Hindlimb muscle (tissue), 1 donor: ENCODE measurements at regions not wholly inside any gene's neighbourhood (a gene's known extent, or its start where the extent isn't known, plus 50 kb on each side); places are given as distances from the start of the nearest gene placed in this dataset.
A peak's percentile ranks its signal among the peaks of the same experiment; 100 is the strongest.
"Not testable (repeated sequence)": the region's sequence is repeated elsewhere in the genome, so short reads cannot be mapped to it uniquely, and the experiment has no call there.

ENCODE experiments used
- DNase-seq: peaks from one replicate; pipeline ENCODE4 v3.0.0-alpha.2; 2013

GRCh38 chr10:27388761-27389399 lies 115.2 kb upstream of the RAB18 start:
- no peak for DNase-seq

GRCh38 chr10:27383595-27384542 lies 120.2 kb upstream of the RAB18 start:
- no peak for DNase-seq

- DNase-seq = peak; percentile 54
Measured at GRCh38 chr10:27382176-27382575, 121.9 kb upstream of the RAB18 start.

GRCh38 chr10:27380929-27381358 lies 123.2 kb upstream of the RAB18 start:
- no peak for DNase-seq

GRCh38 chr10:27379041-27379440 lies 125.1 kb upstream of the RAB18 start:
- not testable (repeated sequence) for DNase-seq

- DNase-seq = no peak
Measured at GRCh38 chr10:27373566-27374160, 130.4 kb upstream of the RAB18 start.

- no peak for DNase-seq
Measured at GRCh38 chr10:27372095-27372494, 131.5 kb upstream of the ACBD5 start.

- not testable (repeated sequence) for DNase-seq
Measured at GRCh38 chr10:27371375-27371774, 130.8 kb upstream of the ACBD5 start.

GRCh38 chr10:27369880-27370279 lies 129.3 kb upstream of the ACBD5 start:
- no peak for DNase-seq

GRCh38 chr10:27368706-27369105 lies 128.1 kb upstream of the ACBD5 start:
- no peak for DNase-seq

- DNase-seq = no peak
Measured at GRCh38 chr10:27366769-27367168, 126.2 kb upstream of the ACBD5 start.

- no peak for DNase-seq
Measured at GRCh38 chr10:27364028-27364427, 123.4 kb upstream of the ACBD5 start.

- peak; percentile 56 for DNase-seq
Measured at GRCh38 chr10:27360581-27361172, 120.1 kb upstream of the ACBD5 start.

- DNase-seq = no peak
Measured at GRCh38 chr10:27359792-27360355, 119.3 kb upstream of the ACBD5 start.

GRCh38 chr10:27356738-27357137 lies 116.1 kb upstream of the ACBD5 start:
- DNase-seq = no peak

GRCh38 chr10:27355918-27356573 lies 115.4 kb upstream of the ACBD5 start:
- DNase-seq = no peak

GRCh38 chr10:27354643-27355270 lies 114.2 kb upstream of the ACBD5 start:
- DNase-seq = not testable (repeated sequence)

- DNase-seq = not testable (repeated sequence)
Measured at GRCh38 chr10:27354100-27354499, 113.5 kb upstream of the ACBD5 start.

GRCh38 chr10:27349987-27350386 lies 109.4 kb upstream of the ACBD5 start:
- DNase-seq = no peak

GRCh38 chr10:27347827-27348207 lies 107.2 kb upstream of the ACBD5 start:
- not testable (repeated sequence) for DNase-seq

GRCh38 chr10:27345455-27345920 lies 104.9 kb upstream of the ACBD5 start:
- no peak for DNase-seq
